IMR-90 (cell line): ENCODE measurements at regions not wholly inside any gene's neighbourhood (a gene's known extent, or its start where the extent isn't known, plus 50 kb on each side); places are given as distances from the start of the nearest gene placed in this dataset.

ENCODE experiments used
- CTCF ChIP-seq: conservative IDR thresholded peaks from 2 replicates; pipeline ENCODE4 v1.5.1; 2012; ENCODE audit warnings: mild to moderate bottlenecking, low read depth, low read length, improper control_type of control experiment
- FOS ChIP-seq: fragments of 150-350 bp; IDR thresholded peaks from 2 replicates; pipeline ENCODE4 v1.6.1; 2016; ENCODE audit warnings: low read depth, low read length
- MAZ ChIP-seq: IDR thresholded peaks from 2 replicates; pipeline ENCODE4 v1.6.1; 2012; ENCODE audit warnings: low read depth, mild to moderate bottlenecking, low read length, improper control_type of control experiment, moderate library complexity, borderline replicate concordance
- POLR2A ChIP-seq: IDR thresholded peaks from 2 replicates; pipeline ENCODE4 v1.6.1; 2012; ENCODE audit warnings: mild to moderate bottlenecking, low read depth, low read length
- RCOR1 ChIP-seq: IDR thresholded peaks from 2 replicates; pipeline ENCODE4 v1.6.1; 2012; ENCODE audit warnings: mild to moderate bottlenecking, low read length, improper control_type of control experiment; ENCODE audit not compliant: insufficient replicate concordance
- RFX5 ChIP-seq: IDR thresholded peaks from 2 replicates; pipeline ENCODE4 v1.8.0; 2012; ENCODE audit warnings: low read depth, mild to moderate bottlenecking, low read length, moderate library complexity
- SMC3 ChIP-seq: fragments of 150-350 bp; IDR thresholded peaks from 2 replicates; pipeline ENCODE4 v1.6.1; 2016; ENCODE audit warnings: low read depth, mild to moderate bottlenecking, antibody characterized with exemption, low read length, moderate library complexity
- USF2 ChIP-seq: fragments of 150-350 bp; IDR thresholded peaks from 2 replicates; pipeline ENCODE4 v1.6.1; 2017; ENCODE audit warnings: mild to moderate bottlenecking, antibody characterized with exemption, low read length, low read depth

GRCh38 chr12:103102225-103102744, 144.8 kb downstream of the ASCL1 start:
- TF ChIP-seq CTCF, result no peak
- no peak for TF ChIP-seq POLR2A
- no peak for TF ChIP-seq USF2
- TF ChIP-seq RCOR1, result no peak
- no peak for TF ChIP-seq RFX5
- TF ChIP-seq FOS, result no peak
- TF ChIP-seq MAZ, result no peak
- TF ChIP-seq SMC3, result no peak
